Liver (tissue), 7 donors: ENCODE measurements at regions not wholly inside any gene's neighbourhood (a gene's known extent, or its start where the extent isn't known, plus 50 kb on each side); places are given as distances from the start of the nearest gene placed in this dataset.

Experiments
- DNase-seq: peaks from one replicate; pipeline ENCODE4 v3.0.0-alpha.2; 2017; ENCODE audit warnings: low spot score
- H3K27ac ChIP-seq, 2 donors: one replicate each; pipeline ENCODE4 v1.7.0; 2013; ENCODE audit warnings: inconsistent platforms in 2 of 2, low read length in 2 of 2, control low read depth in 1 of 2, low read depth in 1 of 2, mild to moderate bottlenecking in 1 of 2
- H3K27me3 ChIP-seq, 4 donors: one replicate each; pipeline versions ENCODE4 v1.6.1 to v1.7.0; 2013; ENCODE audit warnings: low read length in 3 of 4, inconsistent platforms in 1 of 4, mild to moderate bottlenecking in 1 of 4, moderate library complexity in 1 of 4; ENCODE audit not compliant: control insufficient read depth in 4 of 4, insufficient read depth in 4 of 4
- H3K36me3 ChIP-seq, 4 donors: one replicate each; pipeline versions ENCODE4 v1.6.1 to v1.7.0; 2013; ENCODE audit warnings: low read length in 3 of 4, mild to moderate bottlenecking in 3 of 4, low read depth in 1 of 4, moderate library complexity in 1 of 4; ENCODE audit not compliant: control insufficient read depth in 4 of 4, insufficient read depth in 3 of 4
- H3K4me1 ChIP-seq, 4 donors: one replicate each; pipeline versions ENCODE4 v1.6.1 to v1.7.0; 2013; ENCODE audit warnings: low read length in 3 of 4, mild to moderate bottlenecking in 3 of 4, moderate library complexity in 1 of 4; ENCODE audit not compliant: control insufficient read depth in 4 of 4, insufficient read depth in 4 of 4
- H3K4me3 ChIP-seq, 3 donors: one replicate each; pipeline versions ENCODE4 v1.6.1 to v1.7.0; 2013; ENCODE audit warnings: low read length in 3 of 3, control low read depth in 1 of 3, low read depth in 1 of 3, mild to moderate bottlenecking in 1 of 3
- H3K9ac ChIP-seq, 2 donors: one replicate each; pipeline ENCODE4 v1.7.0; 2013; ENCODE audit warnings: low read length in 2 of 2, mild to moderate bottlenecking in 2 of 2, moderate library complexity in 2 of 2, control low read depth in 1 of 2, low read depth in 1 of 2
- H3K9me3 ChIP-seq, 4 donors: one replicate each; pipeline versions ENCODE4 v1.6.1 to v1.7.0; 2013; ENCODE audit warnings: low read length in 3 of 4; ENCODE audit not compliant: control insufficient read depth in 4 of 4
- ATF3 ChIP-seq: IDR thresholded peaks from 2 replicates; pipeline ENCODE4 v1.6.1; 2016; ENCODE audit warnings: antibody characterized with exemption
- EGR1 ChIP-seq, 2 donors: IDR thresholded peaks; 2 replicates each; pipeline ENCODE4 v1.6.1; 2016 to 2018; ENCODE audit warnings: antibody characterized with exemption in 2 of 2, low read depth in 2 of 2
- FOXA1 ChIP-seq: IDR thresholded peaks from 2 replicates; pipeline ENCODE4 v1.6.1; 2016; ENCODE audit warnings: antibody characterized with exemption
- FOXA2 ChIP-seq: IDR thresholded peaks from 2 replicates; pipeline ENCODE4 v1.6.1; 2016; ENCODE audit warnings: antibody characterized with exemption
- GABPA ChIP-seq, 2 donors: IDR thresholded peaks in 1 of 2; conservative IDR thresholded peaks in 1 of 2; 2 replicates each; pipeline ENCODE4 v1.6.1; 2016; ENCODE audit warnings: antibody characterized with exemption in 2 of 2, mild to moderate bottlenecking in 1 of 2, moderate library complexity in 1 of 2
- HNF4A ChIP-seq, 2 donors: conservative IDR thresholded peaks; 2 replicates each; pipeline ENCODE4 v1.6.1; 2016; ENCODE audit warnings: antibody characterized with exemption in 2 of 2, mild to moderate bottlenecking in 2 of 2
- HNF4G ChIP-seq: IDR thresholded peaks from 2 replicates; pipeline ENCODE4 v1.6.1; 2016; ENCODE audit warnings: antibody characterized with exemption
- JUND ChIP-seq, 2 donors: IDR thresholded peaks; 2 replicates each; pipeline ENCODE4 v1.6.1; 2016; ENCODE audit warnings: antibody characterized with exemption in 2 of 2
- MAX ChIP-seq: IDR thresholded peaks from 2 replicates; pipeline ENCODE4 v1.6.1; 2016; ENCODE audit warnings: antibody characterized with exemption
- NR2F2 ChIP-seq: IDR thresholded peaks from 2 replicates; pipeline ENCODE4 v1.6.1; 2016; ENCODE audit warnings: antibody characterized with exemption
- RAD21 ChIP-seq, 2 donors: IDR thresholded peaks; 2 replicates each; pipeline ENCODE4 v1.6.1; 2016; ENCODE audit warnings: antibody characterized with exemption in 2 of 2, mild to moderate bottlenecking in 2 of 2
- REST ChIP-seq: IDR thresholded peaks from 2 replicates; pipeline ENCODE4 v1.6.1; 2016; ENCODE audit warnings: antibody characterized with exemption, mild to moderate bottlenecking
- RXRA ChIP-seq, 2 donors: IDR thresholded peaks; 2 replicates each; pipeline ENCODE4 v1.6.1; 2017 to 2018; ENCODE audit warnings: antibody characterized with exemption in 2 of 2, mild to moderate bottlenecking in 1 of 2
- SP1 ChIP-seq: IDR thresholded peaks from 2 replicates; pipeline ENCODE4 v1.6.1; 2018; ENCODE audit warnings: antibody characterized with exemption, mild to moderate bottlenecking
- TAF1 ChIP-seq: conservative IDR thresholded peaks from 2 replicates; pipeline ENCODE4 v1.6.1; 2016; ENCODE audit warnings: antibody characterized with exemption, mild to moderate bottlenecking
- YY1 ChIP-seq: IDR thresholded peaks from 2 replicates; pipeline ENCODE4 v1.6.1; 2016; ENCODE audit warnings: antibody characterized with exemption, mild to moderate bottlenecking
- ZBTB33 ChIP-seq: IDR thresholded peaks from 2 replicates; pipeline ENCODE4 v1.6.1; 2016; ENCODE audit warnings: antibody characterized with exemption
- WGBS: extraction: QIAGEN DNeasy Blood & Tissue Kit; methylation state at CpG from one replicate; pipeline ENCODE4 v1.1.7; 2013; 5-methylcytosine and 5-hydroxymethylcytosine counted together
- donor health status: healthy.
- donor health status: healthy.
- donor health status: healthy.
- donor health status: healthy.

- DNase-seq, result no peak
- Histone ChIP-seq H3K9ac (no peak overlapping the region), H3K4me1 (no peaks in the 10 kb centered on the region), H3K27me3 (no peaks in the 10 kb centered on the region), H3K27ac (no peak overlapping the region), H3K4me3 (no peak overlapping the region), H3K9me3 (no peaks in the 10 kb centered on the region), H3K36me3 (no peaks in the 10 kb centered on the region)
- 69% methylated on average over 2 of the region's 2 CpGs for WGBS
- no peak for TF ChIP-seq SP1
These were observed 1678.1 kb downstream of the KCNT2 start for GRCh38 chr1:194930132-194930531.

GRCh38 chr1:194929357-194929756, 1678.9 kb downstream of the KCNT2 start:
- H3K27ac ChIP-seq, result no peak overlapping the region
- TF ChIP-seq NR2F2 (no peak), RAD21 (IDR thresholded peaks at IDR 0.05) (no peak), YY1 (no peak), RXRA (IDR thresholded peaks at IDR 0.05) (no peak), ATF3 (no peak), JUND (IDR thresholded peaks at IDR 0.05) (no peak), GABPA (IDR thresholded peaks at IDR 0.05 in 1 of 2, conservative IDR thresholded peaks at IDR 0.05 in 1 of 2) (no peak), EGR1 (IDR thresholded peaks at IDR 0.05; ENCODE audit: low read depth in 2 of 2) (no peak), REST (no peak), TAF1 (no peak), FOXA1 (no peak), SP1 (no peak), FOXA2 (no peak)
- no peaks in the 10 kb centered on the region for H3K4me1 ChIP-seq
- no peak overlapping the region for H3K9ac ChIP-seq
- no peaks in the 10 kb centered on the region for H3K9me3 ChIP-seq
- no peak for DNase-seq
- H3K36me3 ChIP-seq, result no peaks in the 10 kb centered on the region
- no peaks in the 10 kb centered on the region for H3K27me3 ChIP-seq
- no peak overlapping the region for H3K4me3 ChIP-seq

- H3K9ac ChIP-seq, result no peak overlapping the region
- H3K4me1 ChIP-seq, result no peaks in the 10 kb centered on the region
- no peak overlapping the region for H3K27ac ChIP-seq
- no peak for DNase-seq
- WGBS, result 87% methylated on average over 5 of the region's 5 CpGs
- no peaks in the 10 kb centered on the region for H3K36me3 ChIP-seq
- no peak overlapping the region for H3K4me3 ChIP-seq
- no peaks in the 10 kb centered on the region for H3K9me3 ChIP-seq
- H3K27me3 ChIP-seq, result no peaks in the 10 kb centered on the region
- TF ChIP-seq JUND (IDR thresholded peaks at IDR 0.05) (no peak), HNF4A (conservative IDR thresholded peaks at IDR 0.05) (no peak), EGR1 (IDR thresholded peaks at IDR 0.05; ENCODE audit: low read depth in 2 of 2) (no peak), GABPA (IDR thresholded peaks at IDR 0.05 in 1 of 2, conservative IDR thresholded peaks at IDR 0.05 in 1 of 2) (no peak), HNF4G (no peak), MAX (no peak), YY1 (no peak), RXRA (IDR thresholded peaks at IDR 0.05) (no peak), RAD21 (IDR thresholded peaks at IDR 0.05) (no peak), REST (no peak), FOXA1 (no peak), TAF1 (no peak), NR2F2 (no peak), FOXA2 (no peak), ATF3 (no peak), SP1 (no peak), ZBTB33 (no peak)
These were observed 1689.1 kb downstream of the KCNT2 start for GRCh38 chr1:194919146-194919545.
